HCT116 (cell line): ENCODE measurements at regions not wholly inside any gene's neighbourhood (a gene's known extent, or its start where the extent isn't known, plus 50 kb on each side); places are given as distances from the start of the nearest gene placed in this dataset.

Experiments
- ATAC-seq: fragments of 200-7000 bp; cut with Tn5 transposase; 2 replicates; pipeline ENCODE4 v1.9.1; 2020; ENCODE audit warnings: mild to moderate bottlenecking, moderate library complexity
- BruUV-seq: library from RNA; stranded (reverse); fragments of 400-500 nt; replicated peaks from 2 replicates; lab custom pipeline; 2021; lab: Mats Ljungman, UMichigan
- CTCF ChIA-PET: fragments of 300-600 bp; sonication (Branson Sonifier 250); formaldehyde crosslinking; loops from one replicate; lab custom pipeline; 2021; ENCODE audit warnings: antibody characterized with exemption; lab: Charles Lee
- POLR2A ChIA-PET: fragments of 300-600, 350-600 bp; sonication (Branson Sonifier 250); formaldehyde crosslinking; loops from one replicate; lab custom pipeline; 2021; ENCODE audit warnings: antibody characterized with exemption; lab: Charles Lee
- RAD21 ChIA-PET, 2 experiments: fragments of 300-600 bp; sonication (Branson Sonifier 250); formaldehyde crosslinking; loops; one replicate each; lab custom pipeline; 2023; ENCODE audit warnings: low total read pairs in 2 of 2; ENCODE audit not compliant: uncharacterized antibody in 2 of 2, unreplicated experiment in 2 of 2, low non-redundant PET in 1 of 2; lab: Charles Lee
- DNase-seq: peaks from one replicate; pipeline ENCODE4 v3.0.0-alpha.2; 2010; ENCODE audit warnings: low read depth, low spot score
- H2AFZ ChIP-seq: fragments of 200-600 bp; shearing (Covaris generic), sonication (generic); 2 replicates; pipeline ENCODE4 v1.6.1; 2017; ENCODE audit warnings: low read depth, mixed run types, mixed read lengths, antibody characterized with exemption, low read length; ENCODE audit not compliant: poor library complexity, severe bottlenecking
- H3K27ac ChIP-seq: 2 replicates; pipeline ENCODE4 v1.5.1; 2012; ENCODE audit warnings: low read depth, low read length
- H3K27me3 ChIP-seq: fragments of 200-600 bp; sonication (generic); 2 replicates; pipeline ENCODE4 v1.6.1; 2016; ENCODE audit warnings: mixed run types, low read length, mixed read lengths; ENCODE audit not compliant: insufficient read depth
- H3K36me3 ChIP-seq, 2 experiments: fragments of 200-500 bp in 1 of 2; fragments of 200-600 bp in 1 of 2; sonication (Bioruptor generic) in 1 of 2; sonication (generic) in 1 of 2; 2 replicates each; pipeline versions ENCODE4 v1.5.1 to v1.6.1; 2014 to 2016; ENCODE audit warnings: low read length in 2 of 2, inconsistent platforms in 1 of 2, mixed read lengths in 1 of 2, mixed run types in 1 of 2; ENCODE audit not compliant: insufficient read depth in 2 of 2, control insufficient read depth in 1 of 2
- H3K4me1 ChIP-seq, 2 experiments: fragments of 200-600 bp in 1 of 2; sonication (generic) in 1 of 2; 2 replicates each; pipeline versions ENCODE4 v1.5.1 to v1.6.1; 2012 to 2017; ENCODE audit warnings: low read length in 2 of 2, inconsistent platforms in 1 of 2, mild to moderate bottlenecking in 1 of 2, mixed read lengths in 1 of 2, mixed run types in 1 of 2, moderate library complexity in 1 of 2; ENCODE audit not compliant: insufficient read depth in 2 of 2, control insufficient read depth in 1 of 2
- H3K4me2 ChIP-seq: fragments of 200-600 bp; sonication (generic); 2 replicates; pipeline ENCODE4 v1.6.1; 2017; ENCODE audit warnings: mixed run types, low read length, mixed read lengths
- H3K4me3 ChIP-seq, 2 experiments: fragments of 200-600 bp in 1 of 2; sonication (generic) in 1 of 2; replicated peaks in 1 of 2; 2 replicates each; pipeline ENCODE4 v1.5.1; 2011 to 2016; ENCODE audit warnings: low read length in 2 of 2, control low read depth in 1 of 2, low read depth in 1 of 2, mild to moderate bottlenecking in 1 of 2, mixed read lengths in 1 of 2, mixed run types in 1 of 2
- H3K79me2 ChIP-seq: fragments of 200-600 bp; sonication (generic); 2 replicates; pipeline ENCODE4 v1.6.1; 2017; ENCODE audit warnings: mild to moderate bottlenecking, mixed run types, low read length, moderate library complexity, mixed read lengths; ENCODE audit not compliant: insufficient read depth
- H3K9ac ChIP-seq: fragments of 200-600 bp; sonication (generic); 2 replicates; pipeline ENCODE4 v1.6.1; 2016; ENCODE audit warnings: low read length, mixed read lengths
- H3K9me2 ChIP-seq: fragments of 200-600 bp; sonication (generic), shearing (Covaris generic); 2 replicates; pipeline ENCODE4 v1.6.1; 2017; ENCODE audit warnings: mixed run types, mild to moderate bottlenecking, moderate library complexity; ENCODE audit not compliant: insufficient read depth
- H3K9me3 ChIP-seq, 2 experiments: fragments of 200-500 bp in 1 of 2; fragments of 200-600 bp in 1 of 2; sonication (Bioruptor generic) in 1 of 2; sonication (generic) in 1 of 2; 2 replicates each; pipeline ENCODE4 v1.6.1; 2014 to 2017; ENCODE audit warnings: low read length in 2 of 2, mixed read lengths in 2 of 2, inconsistent platforms in 1 of 2, low read depth in 1 of 2, mild to moderate bottlenecking in 1 of 2, mixed run types in 1 of 2, moderate library complexity in 1 of 2; ENCODE audit not compliant: control insufficient read depth in 1 of 2, insufficient read depth in 1 of 2
- H4K20me1 ChIP-seq: fragments of 200-600 bp; sonication (generic), shearing (Covaris generic); 2 replicates; pipeline ENCODE4 v1.6.1; 2017; ENCODE audit warnings: mixed run types, mild to moderate bottlenecking, moderate library complexity; ENCODE audit not compliant: insufficient read depth
- CTCF ChIP-seq, 3 experiments: fragments of 200-600 bp in 1 of 3; sonication (generic) in 1 of 3; IDR thresholded peaks in 2 of 3; conservative IDR thresholded peaks in 1 of 3; 2 replicates each; pipeline ENCODE4 v1.5.1; 2012 to 2017; ENCODE audit warnings: low read depth in 2 of 3, low read length in 2 of 3, antibody characterized with exemption in 1 of 3, borderline replicate concordance in 1 of 3, control low read depth in 1 of 3, mild to moderate bottlenecking in 1 of 3, mixed read lengths in 1 of 3, mixed run types in 1 of 3, moderate library complexity in 1 of 3; ENCODE audit not compliant: insufficient read depth in 1 of 3
- JUND ChIP-seq: IDR thresholded peaks from 2 replicates; pipeline ENCODE4 v1.6.1; 2012
- MAX ChIP-seq: IDR thresholded peaks from 2 replicates; pipeline ENCODE4 v1.6.1; 2012
- REST ChIP-seq: IDR thresholded peaks from 2 replicates; pipeline ENCODE4 v1.6.1; 2012; ENCODE audit warnings: low read depth
- SP1 ChIP-seq: IDR thresholded peaks from 2 replicates; pipeline ENCODE4 v1.6.1; 2012; ENCODE audit warnings: low read depth
- intact Hi-C: fragments of 100-400 bp; cut with micrococcal nuclease; formaldehyde crosslinking; loops from 2 replicates; pipeline ENCODE4 v1.10.0; 2022

- ChIA-PET RAD21 (no interaction called here), POLR2A (no interaction called here), CTCF (no interaction called here)
- intact Hi-C loops = no loop called here
- Histone ChIP-seq H3K27ac (no peak overlapping the region), H3K9ac (no peak overlapping the region), H3K9me2 (no peaks in the 10 kb centered on the region), H3K27me3 (peaks cover 8% of the 10 kb centered on the region; the same call in 1 of the 2 replicates), H3K79me2 (no peaks in the 10 kb centered on the region), H3K36me3 (no peaks in the 10 kb centered on the region), H2AFZ (no peak overlapping the region), H3K4me1 (no peaks in the 10 kb centered on the region), H3K9me3 (no peaks in the 10 kb centered on the region), H3K4me2 (no peak overlapping the region), H3K4me3 (no peak overlapping the region), H4K20me1 (no peaks in the 10 kb centered on the region)
- ATAC-seq (no peak), DNase-seq (no peak)
- TF ChIP-seq CTCF (IDR thresholded peaks at IDR 0.05 in 2 of 3, conservative IDR thresholded peaks at IDR 0.05 in 1 of 3; ENCODE audit: borderline replicate concordance in 1 of 3, insufficient read depth in 1 of 3, low read depth in 2 of 3, low read length in 2 of 3) (no peak), JUND (no peak), SP1 (no peak), REST (no peak), MAX (no peak)
- no TSS peak for BruUV-seq
These were observed 185.8 kb upstream of the GPR26 start for GRCh38 chr10:123480344-123480743.
